Fibroblast of lung (primary cell): ENCODE measurements at regions not wholly inside any gene's neighbourhood (a gene's known extent, or its start where the extent isn't known, plus 50 kb on each side); places are given as distances from the start of the nearest gene placed in this dataset.

Experiments
- DNase-seq, 2 donors: peaks; one replicate each; pipeline versions ENCODE4 v3.0.0 to v3.0.0-alpha.2; 2010; ENCODE audit warnings: low read depth in 2 of 2
- H2AFZ ChIP-seq: 2 replicates; pipeline ENCODE4 v1.5.1; 2012; ENCODE audit warnings: low read length, control low read depth, inconsistent platforms
- H3K27ac ChIP-seq: 2 replicates; pipeline ENCODE4 v1.5.1; 2011; ENCODE audit warnings: low read length, control low read depth; ENCODE audit not compliant: insufficient read depth
- H3K27me3 ChIP-seq: 2 replicates; pipeline ENCODE4 v1.5.1; 2011; ENCODE audit warnings: mild to moderate bottlenecking, low read length; ENCODE audit not compliant: control insufficient read depth, insufficient read depth
- H3K36me3 ChIP-seq: 2 replicates; pipeline ENCODE4 v1.5.1; 2011; ENCODE audit warnings: low read length; ENCODE audit not compliant: control insufficient read depth, insufficient read depth
- H3K4me1 ChIP-seq: 2 replicates; pipeline ENCODE4 v1.5.1; 2011; ENCODE audit warnings: low read length; ENCODE audit not compliant: control insufficient read depth, insufficient read depth; ENCODE audit errors: extremely low read depth
- H3K4me2 ChIP-seq: 2 replicates; pipeline ENCODE4 v1.5.1; 2011; ENCODE audit warnings: low read length, control low read depth; ENCODE audit not compliant: insufficient read depth; ENCODE audit errors: extremely low read depth
- H3K4me3 ChIP-seq, 4 experiments: fragments of 200-600 bp in 1 of 4; sonication (generic) in 1 of 4; replicated peaks in 1 of 4; 2 replicates each; pipeline ENCODE4 v1.5.1; 2011 to 2016; ENCODE audit warnings: low read length in 4 of 4, low read depth in 3 of 4, mild to moderate bottlenecking in 3 of 4, control low read depth in 2 of 4, inconsistent platforms in 1 of 4, mixed read lengths in 1 of 4; ENCODE audit not compliant: insufficient read depth in 1 of 4; ENCODE audit errors: control extremely low read depth in 1 of 4
- H3K79me2 ChIP-seq: 2 replicates; pipeline ENCODE4 v1.5.1; 2012; ENCODE audit warnings: mild to moderate bottlenecking, low read length, inconsistent platforms; ENCODE audit not compliant: control insufficient read depth, insufficient read depth
- H3K9ac ChIP-seq: 2 replicates; pipeline ENCODE4 v1.5.1; 2011; ENCODE audit warnings: mild to moderate bottlenecking, low read length, control low read depth; ENCODE audit not compliant: insufficient read depth
- H3K9me3 ChIP-seq: 2 replicates; pipeline ENCODE4 v1.5.1; 2012; ENCODE audit warnings: low read depth, low read length; ENCODE audit not compliant: control insufficient read depth, insufficient read depth
- H4K20me1 ChIP-seq: 2 replicates; pipeline ENCODE4 v1.5.1; 2011; ENCODE audit warnings: low read length; ENCODE audit not compliant: control insufficient read depth, insufficient read depth; ENCODE audit errors: extremely low read depth
- EZH2 ChIP-seq: IDR thresholded peaks from 2 replicates; pipeline ENCODE4 v1.5.1; 2012; ENCODE audit warnings: low read length, control low read depth, mild to moderate bottlenecking; ENCODE audit errors: missing control alignments
- TF ChIP-seq, protein P1 (sequence below), 2 donors: IDR thresholded peaks in 1 of 2; conservative IDR thresholded peaks in 1 of 2; 1 replicate in 1 of 2; 2 replicates in 1 of 2; pipeline ENCODE4 v1.5.1; 2011 to 2012; ENCODE audit warnings: low read length in 2 of 2, control low read depth in 1 of 2, inconsistent platforms in 1 of 2, low read depth in 1 of 2, mild to moderate bottlenecking in 1 of 2

DNA sequence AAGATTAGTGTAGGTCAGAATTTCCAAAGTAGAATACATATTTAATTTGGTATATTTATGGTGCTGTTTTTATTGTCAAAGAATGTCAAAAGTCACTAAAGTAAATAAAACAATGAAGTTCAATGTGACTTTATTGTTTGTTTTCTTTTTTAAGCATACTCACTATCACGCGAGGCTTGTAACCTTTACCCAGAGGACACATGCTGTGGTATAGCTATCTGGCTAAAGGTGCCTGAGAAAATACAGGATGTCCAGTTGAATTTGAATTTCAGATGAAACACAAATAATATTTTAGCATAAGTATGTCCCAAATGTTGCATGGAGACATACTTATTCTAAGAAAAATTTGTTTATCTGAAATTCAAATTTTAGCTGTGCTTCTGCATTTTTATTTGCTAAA is 103.3 kb upstream of the KLF7 start:
- no peak overlapping the region for H3K9ac ChIP-seq
- no peaks in the 10 kb centered on the region for H3K79me2 ChIP-seq
- TF ChIP-seq, protein P1, sequence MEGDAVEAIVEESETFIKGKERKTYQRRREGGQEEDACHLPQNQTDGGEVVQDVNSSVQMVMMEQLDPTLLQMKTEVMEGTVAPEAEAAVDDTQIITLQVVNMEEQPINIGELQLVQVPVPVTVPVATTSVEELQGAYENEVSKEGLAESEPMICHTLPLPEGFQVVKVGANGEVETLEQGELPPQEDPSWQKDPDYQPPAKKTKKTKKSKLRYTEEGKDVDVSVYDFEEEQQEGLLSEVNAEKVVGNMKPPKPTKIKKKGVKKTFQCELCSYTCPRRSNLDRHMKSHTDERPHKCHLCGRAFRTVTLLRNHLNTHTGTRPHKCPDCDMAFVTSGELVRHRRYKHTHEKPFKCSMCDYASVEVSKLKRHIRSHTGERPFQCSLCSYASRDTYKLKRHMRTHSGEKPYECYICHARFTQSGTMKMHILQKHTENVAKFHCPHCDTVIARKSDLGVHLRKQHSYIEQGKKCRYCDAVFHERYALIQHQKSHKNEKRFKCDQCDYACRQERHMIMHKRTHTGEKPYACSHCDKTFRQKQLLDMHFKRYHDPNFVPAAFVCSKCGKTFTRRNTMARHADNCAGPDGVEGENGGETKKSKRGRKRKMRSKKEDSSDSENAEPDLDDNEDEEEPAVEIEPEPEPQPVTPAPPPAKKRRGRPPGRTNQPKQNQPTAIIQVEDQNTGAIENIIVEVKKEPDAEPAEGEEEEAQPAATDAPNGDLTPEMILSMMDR (conservative IDR thresholded peaks at IDR 0.05 in 1 of 2, IDR thresholded peaks at IDR 0.05 in 1 of 2; ENCODE audit: low read depth in 1 of 2, low read length in 2 of 2) = no peak
- TF ChIP-seq EZH2 = no peak
- no peak overlapping the region for H3K27ac ChIP-seq
- no peaks in the 10 kb centered on the region for H3K9me3 ChIP-seq
- H3K4me3 ChIP-seq = no peak overlapping the region
- DNase-seq = no peak
- H3K4me2 ChIP-seq = no peak overlapping the region
- no peaks in the 10 kb centered on the region for H3K36me3 ChIP-seq
- no peaks in the 10 kb centered on the region for H3K27me3 ChIP-seq
- no peaks in the 10 kb centered on the region for H4K20me1 ChIP-seq
- no peak overlapping the region for H2AFZ ChIP-seq
- no peaks in the 10 kb centered on the region for H3K4me1 ChIP-seq

DNA sequence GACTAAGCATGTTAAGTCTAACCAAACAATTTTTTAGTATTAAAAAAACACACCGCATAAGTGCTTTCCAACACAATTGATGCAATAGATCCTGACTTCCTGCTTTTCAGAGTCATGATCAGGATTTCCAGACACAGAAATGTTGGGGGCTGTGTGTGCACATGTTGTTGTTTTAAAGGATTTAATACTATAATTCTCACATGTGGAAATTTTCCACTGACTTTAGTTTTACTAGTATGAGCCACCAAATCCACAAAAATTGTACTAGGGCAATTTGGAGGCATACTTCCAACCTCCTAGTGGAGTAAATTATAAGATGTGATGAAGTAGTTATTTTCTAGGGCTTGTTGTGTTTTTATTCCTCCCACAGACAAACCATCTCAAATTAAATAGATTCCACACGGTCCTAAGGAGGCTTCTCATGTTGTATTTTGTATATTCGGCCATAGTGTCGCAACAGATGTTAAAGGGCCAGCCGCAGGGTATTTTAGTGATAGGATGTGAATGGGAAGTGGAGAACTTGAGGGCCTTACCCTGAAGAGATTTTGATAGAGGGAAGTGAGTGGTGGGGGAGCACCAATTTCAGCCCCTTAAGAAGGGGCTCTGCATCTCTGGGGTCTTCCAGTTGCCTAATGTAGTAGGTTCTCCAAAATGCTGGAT is 108.9 kb upstream of the KLF7 start:
- TF ChIP-seq, protein P1 (conservative IDR thresholded peaks at IDR 0.05 in 1 of 2, IDR thresholded peaks at IDR 0.05 in 1 of 2; ENCODE audit: low read depth in 1 of 2, low read length in 2 of 2) = no peak
- no peak for TF ChIP-seq EZH2
- H3K27ac ChIP-seq = no peak overlapping the region
- H3K9ac ChIP-seq = no peak overlapping the region

GRCh38 chr2:207275779-207276178 is 110.0 kb upstream of the KLF7 start:
- DNase-seq = no peak
- Histone ChIP-seq H3K9ac (no peak overlapping the region), H4K20me1 (no peaks in the 10 kb centered on the region), H3K36me3 (no peaks in the 10 kb centered on the region), H3K4me3 (no peak overlapping the region), H3K79me2 (no peaks in the 10 kb centered on the region), H3K27me3 (no peaks in the 10 kb centered on the region), H3K27ac (no peak overlapping the region), H3K4me1 (no peaks in the 10 kb centered on the region), H2AFZ (no peak overlapping the region), H3K9me3 (no peaks in the 10 kb centered on the region), H3K4me2 (no peak overlapping the region)
- no peak for TF ChIP-seq EZH2

More for the DNA sequence above, 108.9 kb upstream of the KLF7 start:
- Histone ChIP-seq H4K20me1 (no peaks in the 10 kb centered on the region), H3K9me3 (no peaks in the 10 kb centered on the region), H3K27me3 (no peaks in the 10 kb centered on the region), H2AFZ (no peak overlapping the region), H3K4me2 (no peak overlapping the region), H3K79me2 (no peaks in the 10 kb centered on the region), H3K36me3 (no peaks in the 10 kb centered on the region), H3K4me1 (no peaks in the 10 kb centered on the region), H3K4me3 (no peak overlapping the region)
- DNase-seq = no peak
